HEK293 (cell line): ENCODE measurements at regions not wholly inside any gene's neighbourhood (a gene's known extent, or its start where the extent isn't known, plus 50 kb on each side); places are given as distances from the start of the nearest gene placed in this dataset.

Experiments
- CTCF ChIA-PET: fragments of 350-600 bp; formaldehyde crosslinking; extraction: SDS; loops from one replicate; lab custom pipeline; 2021; ENCODE audit warnings: antibody characterized with exemption; lab: Yijun Ruan, JAX
- POLR2A ChIA-PET: fragments of 300-600 bp; formaldehyde crosslinking; extraction: SDS; loops from one replicate; lab custom pipeline; 2020; ENCODE audit warnings: antibody characterized with exemption, inconsistent platforms; lab: Yijun Ruan, JAX
- H3K27ac ChIP-seq: fragments of 200-500 bp; sonication (Bioruptor generic); 2 replicates; pipeline ENCODE4 v1.5.1; 2014; ENCODE audit warnings: low read depth, low read length, control low read depth, inconsistent platforms; ENCODE audit errors: extremely low read depth
- H3K36me3 ChIP-seq, 2 experiments: fragments of 200-500 bp in 1 of 2; sonication (Bioruptor generic) in 1 of 2; 1 replicate in 1 of 2; 2 replicates in 1 of 2; pipeline ENCODE4 v1.5.1; 2014 to 2017; ENCODE audit warnings: inconsistent platforms in 2 of 2, low read length in 2 of 2; ENCODE audit not compliant: control insufficient read depth in 2 of 2, insufficient read depth in 1 of 2
- H3K4me1 ChIP-seq: fragments of 200-500 bp; sonication (Bioruptor generic); 2 replicates; pipeline ENCODE4 v1.5.1; 2014; ENCODE audit warnings: mild to moderate bottlenecking, low read length, inconsistent platforms; ENCODE audit not compliant: control insufficient read depth, insufficient read depth
- H3K4me3 ChIP-seq: 2 replicates; pipeline ENCODE4 v1.5.1; 2011; ENCODE audit warnings: low read depth, mild to moderate bottlenecking, control low read depth, low read length, moderate library complexity
- H3K9me3 ChIP-seq: fragments of 200-500 bp; sonication (Bioruptor generic); 2 replicates; pipeline ENCODE4 v1.5.1; 2014; ENCODE audit warnings: low read depth, low read length, inconsistent platforms; ENCODE audit not compliant: control insufficient read depth, insufficient read depth
- GLI4 ChIP-seq: fragments of 450-650 bp; formaldehyde crosslinking; IDR thresholded peaks from 2 replicates; pipeline ENCODE4 v1.5.1; 2016; ENCODE audit warnings: missing biosample characterization, missing genetic modification characterization
- HOXD13 ChIP-seq: sonication (generic); formaldehyde crosslinking; IDR thresholded peaks from 2 replicates; pipeline ENCODE4 v1.8.0; 2022; ENCODE audit warnings: missing genetic modification reagents, borderline replicate concordance
- IKZF3 ChIP-seq: fragments of 450-650 bp; IDR thresholded peaks from 2 replicates; pipeline ENCODE4 v1.5.0; 2018; ENCODE audit warnings: missing biosample characterization, mild to moderate bottlenecking, missing genetic modification characterization, moderate library complexity
- KLF10 ChIP-seq: fragments of 450-650 bp; IDR thresholded peaks from 2 replicates; pipeline ENCODE4 v1.5.1; 2018; ENCODE audit warnings: missing biosample characterization, mild to moderate bottlenecking, missing genetic modification characterization
- MEIS1 ChIP-seq: sonication (generic); formaldehyde crosslinking; IDR thresholded peaks from 2 replicates; pipeline ENCODE4 v1.8.1; 2022; ENCODE audit warnings: missing genetic modification reagents, mild to moderate bottlenecking, borderline replicate concordance
- PRDM1 ChIP-seq: fragments of 450-650 bp; formaldehyde crosslinking; IDR thresholded peaks from 2 replicates; pipeline ENCODE4; 2016; ENCODE audit warnings: missing biosample characterization, missing genetic modification characterization
- SCRT1 ChIP-seq: fragments of 450-650 bp; formaldehyde crosslinking; IDR thresholded peaks from 2 replicates; pipeline ENCODE4 v1.5.1; 2016; ENCODE audit warnings: missing biosample characterization, missing genetic modification characterization, borderline replicate concordance
- SP2 ChIP-seq: fragments of 450-650 bp; formaldehyde crosslinking; IDR thresholded peaks from 2 replicates; pipeline ENCODE4 v1.5.1; 2016; ENCODE audit warnings: missing biosample characterization, missing genetic modification characterization
- TRIM28 ChIP-seq: IDR thresholded peaks from 2 replicates; pipeline ENCODE4 v1.6.1; 2011; ENCODE audit warnings: low read length, control low read depth, borderline replicate concordance
- ZBTB8A ChIP-seq: fragments of 450-650 bp; formaldehyde crosslinking; IDR thresholded peaks from 2 replicates; pipeline ENCODE4 v1.5.1; 2016; ENCODE audit warnings: missing biosample characterization, missing genetic modification characterization
- ZFHX2 ChIP-seq: fragments of 450-650 bp; formaldehyde crosslinking; conservative IDR thresholded peaks from 2 replicates; pipeline ENCODE4 v1.5.1; 2016; ENCODE audit warnings: missing biosample characterization, missing genetic modification characterization
- ZFP41 ChIP-seq: fragments of 450-650 bp; formaldehyde crosslinking; IDR thresholded peaks from 2 replicates; pipeline ENCODE4 v1.5.1; 2016; ENCODE audit warnings: missing biosample characterization, missing genetic modification characterization, borderline replicate concordance
- ZNF23 ChIP-seq: fragments of 450-650 bp; formaldehyde crosslinking; IDR thresholded peaks from 2 replicates; pipeline ENCODE4 v1.5.1; 2016; ENCODE audit warnings: missing biosample characterization, missing genetic modification characterization, borderline replicate concordance
- ZNF416 ChIP-seq: fragments of 450-650 bp; formaldehyde crosslinking; IDR thresholded peaks from 2 replicates; pipeline ENCODE4 v1.5.1; 2016; ENCODE audit warnings: missing biosample characterization, missing genetic modification characterization
- ZNF560 ChIP-seq: fragments of 450-650 bp; formaldehyde crosslinking; IDR thresholded peaks from 2 replicates; pipeline ENCODE4 v1.5.1; 2017; ENCODE audit warnings: missing biosample characterization, missing genetic modification characterization, borderline replicate concordance
- ZNF654 ChIP-seq: fragments of 450-650 bp; formaldehyde crosslinking; IDR thresholded peaks from 2 replicates; pipeline ENCODE4 v1.5.1; 2016; ENCODE audit warnings: low read depth, missing biosample characterization, missing genetic modification characterization
- ZNF660 ChIP-seq: fragments of 450-650 bp; IDR thresholded peaks from 2 replicates; pipeline ENCODE4 v1.5.1; 2018; ENCODE audit warnings: missing biosample characterization, mild to moderate bottlenecking, missing genetic modification characterization
- ZNF677 ChIP-seq: fragments of 450-650 bp; IDR thresholded peaks from 2 replicates; pipeline ENCODE4 v1.5.0; 2018; ENCODE audit warnings: missing biosample characterization, mild to moderate bottlenecking, missing genetic modification characterization, moderate library complexity
- ZNF768 ChIP-seq: fragments of 450-650 bp; formaldehyde crosslinking; IDR thresholded peaks from 2 replicates; pipeline ENCODE4 v1.5.1; 2018; ENCODE audit warnings: missing biosample characterization, mild to moderate bottlenecking, missing genetic modification characterization
- ZNF837 ChIP-seq: fragments of 450-650 bp; formaldehyde crosslinking; IDR thresholded peaks from 2 replicates; pipeline ENCODE4 v1.5.1; 2016; ENCODE audit warnings: missing biosample characterization, missing genetic modification characterization
- ZXDB ChIP-seq: fragments of 450-650 bp; formaldehyde crosslinking; IDR thresholded peaks from 2 replicates; pipeline ENCODE4 v1.5.1; 2016; ENCODE audit warnings: missing biosample characterization, missing genetic modification characterization
- TF ChIP-seq, protein P1 (sequence below): fragments of 450-650 bp; formaldehyde crosslinking; IDR thresholded peaks from 2 replicates; pipeline ENCODE4 v1.5.1; 2016; ENCODE audit warnings: missing biosample characterization, missing genetic modification characterization
- TF ChIP-seq, protein P2 (sequence below): fragments of 450-650 bp; formaldehyde crosslinking; IDR thresholded peaks from 2 replicates; pipeline ENCODE4 v1.5.1; 2017; ENCODE audit warnings: missing biosample characterization, missing genetic modification characterization
- TF ChIP-seq, protein P3 (sequence below): fragments of 450-650 bp; formaldehyde crosslinking; IDR thresholded peaks from 2 replicates; pipeline ENCODE4 v1.5.1; 2016; ENCODE audit warnings: missing biosample characterization, missing genetic modification characterization
- TF ChIP-seq, protein P4 (sequence below): sonication (generic); formaldehyde crosslinking; IDR thresholded peaks from 2 replicates; pipeline ENCODE4 v1.8.1; 2022; ENCODE audit warnings: mild to moderate bottlenecking, moderate library complexity, missing genetic modification reagents
- TF ChIP-seq, protein P5 (sequence below): fragments of 450-650 bp; formaldehyde crosslinking; IDR thresholded peaks from 2 replicates; pipeline ENCODE4 v1.5.1; 2017; ENCODE audit warnings: missing biosample characterization, missing genetic modification characterization

DNA sequence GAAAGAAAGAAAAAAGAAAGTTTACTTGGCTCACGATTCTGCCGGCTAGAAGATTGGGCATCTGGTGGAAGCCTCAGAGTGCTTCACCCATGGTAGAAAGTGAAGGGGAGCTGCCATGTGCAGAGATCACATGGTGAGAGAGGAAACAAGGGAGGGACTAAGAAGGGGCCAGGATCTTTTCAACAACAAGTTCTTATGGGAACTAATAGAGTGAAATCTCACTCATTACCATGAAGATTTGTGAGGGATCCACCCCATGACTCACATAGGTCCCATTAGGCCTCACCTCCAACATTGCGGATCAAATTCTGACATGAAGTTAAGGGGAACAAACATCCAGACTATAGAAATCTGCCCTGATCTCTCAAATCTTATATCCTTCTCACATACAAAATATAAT is 61.3 kb upstream of the UGT8 start (continued):
- TF ChIP-seq IKZF3 (tag by site-specific recombination) (no peak), SP2 (tag by site-specific recombination) (no peak), ZBTB8A (tag by site-specific recombination) (no peak), SCRT1 (tag by site-specific recombination) (no peak), GLI4 (no peak), HOXD13 (CRISPR knock-in tag) (no peak), PRDM1 (tag by site-specific recombination) (no peak), ZNF660 (no peak)
- TF ChIP-seq, protein P1, sequence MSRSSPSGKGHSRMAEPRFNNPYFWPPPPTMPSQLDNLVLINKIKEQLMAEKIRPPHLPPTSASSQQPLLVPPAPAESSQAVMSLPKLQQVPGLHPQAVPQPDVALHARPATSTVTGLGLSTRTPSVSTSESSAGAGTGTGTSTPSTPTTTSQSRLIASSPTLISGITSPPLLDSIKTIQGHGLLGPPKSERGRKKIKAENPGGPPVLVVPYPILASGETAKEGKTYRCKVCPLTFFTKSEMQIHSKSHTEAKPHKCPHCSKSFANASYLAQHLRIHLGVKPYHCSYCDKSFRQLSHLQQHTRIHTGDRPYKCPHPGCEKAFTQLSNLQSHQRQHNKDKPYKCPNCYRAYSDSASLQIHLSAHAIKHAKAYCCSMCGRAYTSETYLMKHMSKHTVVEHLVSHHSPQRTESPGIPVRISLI (tag by site-specific recombination) = no peak
- TF ChIP-seq, protein P2, sequence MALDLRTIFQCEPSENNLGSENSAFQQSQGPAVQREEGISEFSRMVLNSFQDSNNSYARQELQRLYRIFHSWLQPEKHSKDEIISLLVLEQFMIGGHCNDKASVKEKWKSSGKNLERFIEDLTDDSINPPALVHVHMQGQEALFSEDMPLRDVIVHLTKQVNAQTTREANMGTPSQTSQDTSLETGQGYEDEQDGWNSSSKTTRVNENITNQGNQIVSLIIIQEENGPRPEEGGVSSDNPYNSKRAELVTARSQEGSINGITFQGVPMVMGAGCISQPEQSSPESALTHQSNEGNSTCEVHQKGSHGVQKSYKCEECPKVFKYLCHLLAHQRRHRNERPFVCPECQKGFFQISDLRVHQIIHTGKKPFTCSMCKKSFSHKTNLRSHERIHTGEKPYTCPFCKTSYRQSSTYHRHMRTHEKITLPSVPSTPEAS (tag by site-specific recombination) = no peak
- TF ChIP-seq, protein P3, sequence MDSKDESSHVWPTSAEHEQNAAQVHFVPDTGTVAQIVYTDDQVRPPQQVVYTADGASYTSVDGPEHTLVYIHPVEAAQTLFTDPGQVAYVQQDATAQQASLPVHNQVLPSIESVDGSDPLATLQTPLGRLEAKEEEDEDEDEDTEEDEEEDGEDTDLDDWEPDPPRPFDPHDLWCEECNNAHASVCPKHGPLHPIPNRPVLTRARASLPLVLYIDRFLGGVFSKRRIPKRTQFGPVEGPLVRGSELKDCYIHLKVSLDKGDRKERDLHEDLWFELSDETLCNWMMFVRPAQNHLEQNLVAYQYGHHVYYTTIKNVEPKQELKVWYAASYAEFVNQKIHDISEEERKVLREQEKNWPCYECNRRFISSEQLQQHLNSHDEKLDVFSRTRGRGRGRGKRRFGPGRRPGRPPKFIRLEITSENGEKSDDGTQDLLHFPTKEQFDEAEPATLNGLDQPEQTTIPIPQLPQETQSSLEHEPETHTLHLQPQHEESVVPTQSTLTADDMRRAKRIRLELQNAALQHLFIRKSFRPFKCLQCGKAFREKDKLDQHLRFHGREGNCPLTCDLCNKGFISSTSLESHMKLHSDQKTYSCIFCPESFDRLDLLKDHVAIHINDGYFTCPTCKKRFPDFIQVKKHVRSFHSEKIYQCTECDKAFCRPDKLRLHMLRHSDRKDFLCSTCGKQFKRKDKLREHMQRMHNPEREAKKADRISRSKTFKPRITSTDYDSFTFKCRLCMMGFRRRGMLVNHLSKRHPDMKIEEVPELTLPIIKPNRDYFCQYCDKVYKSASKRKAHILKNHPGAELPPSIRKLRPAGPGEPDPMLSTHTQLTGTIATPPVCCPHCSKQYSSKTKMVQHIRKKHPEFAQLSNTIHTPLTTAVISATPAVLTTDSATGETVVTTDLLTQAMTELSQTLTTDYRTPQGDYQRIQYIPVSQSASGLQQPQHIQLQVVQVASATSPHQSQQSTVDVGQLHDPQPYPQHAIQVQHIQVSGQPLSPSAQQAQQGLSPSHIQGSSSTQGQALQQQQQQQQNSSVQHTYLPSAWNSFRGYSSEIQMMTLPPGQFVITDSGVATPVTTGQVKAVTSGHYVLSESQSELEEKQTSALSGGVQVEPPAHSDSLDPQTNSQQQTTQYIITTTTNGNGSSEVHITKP (tag by site-specific recombination) = no peak

DNA sequence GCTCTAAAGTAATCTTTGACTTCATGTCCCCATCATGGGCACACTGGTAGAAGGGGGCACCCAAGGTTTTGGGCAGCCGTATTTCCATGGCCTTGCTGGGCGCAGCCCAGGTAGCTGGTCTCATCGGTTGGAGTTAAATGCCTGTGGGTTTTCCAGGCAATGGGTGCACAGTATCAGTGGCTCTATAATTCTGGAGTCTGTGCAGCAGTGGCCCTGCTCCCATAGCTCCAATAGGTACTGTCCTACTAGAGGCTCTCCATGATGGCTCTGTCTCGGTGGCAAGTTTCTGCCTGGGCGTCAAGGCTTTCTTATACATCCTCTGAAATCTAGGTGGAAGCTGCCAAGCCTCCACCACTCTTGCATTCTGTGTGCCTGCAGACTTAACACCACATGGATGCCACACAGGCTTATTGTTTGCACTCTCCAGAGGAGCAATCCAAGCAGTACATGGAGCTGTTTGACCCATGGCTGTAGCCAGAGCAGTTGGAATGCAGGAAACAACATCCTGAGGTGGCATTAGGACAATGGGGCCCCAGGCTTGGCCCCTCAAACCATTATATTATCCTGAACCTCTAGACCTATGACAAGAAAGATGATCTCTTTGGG is 60.5 kb upstream of the UGT8 start:
- no peak overlapping the region for H3K27ac ChIP-seq
- no peak for TF ChIP-seq ZNF677 (tag by site-specific recombination)
- no peak for TF ChIP-seq ZNF768 (tag by site-specific recombination)
- H3K4me3 ChIP-seq = no peak overlapping the region
- ChIA-PET CTCF (no interaction called here), POLR2A (no interaction called here)
- no peaks in the 10 kb centered on the region for H3K9me3 ChIP-seq
- H3K4me1 ChIP-seq = no peaks in the 10 kb centered on the region
- H3K36me3 ChIP-seq = no peaks in the 10 kb centered on the region

DNA sequence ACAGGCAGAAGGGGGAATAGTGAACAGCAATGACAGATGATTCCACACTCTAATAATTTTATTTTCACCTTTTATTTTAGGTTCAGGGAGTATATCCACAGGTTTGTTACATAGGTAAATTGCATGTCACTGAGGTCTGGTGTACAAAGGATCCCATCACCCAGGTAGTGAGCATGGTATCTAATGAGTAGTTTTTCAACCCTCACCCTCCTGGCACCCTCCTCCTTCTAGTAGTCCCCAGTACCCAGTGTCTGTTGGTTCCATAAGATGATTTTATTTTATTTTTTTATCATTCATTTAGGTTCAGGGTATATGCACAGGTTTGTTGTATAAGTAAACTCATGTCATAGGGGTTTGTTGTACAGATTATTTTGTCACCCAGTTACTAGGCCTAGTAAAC is 58.6 kb upstream of the UGT8 start:
- H3K4me1 ChIP-seq = no peaks in the 10 kb centered on the region
- ChIA-PET POLR2A (no interaction called here), CTCF (no interaction called here)
- H3K9me3 ChIP-seq = no peaks in the 10 kb centered on the region
- H3K27ac ChIP-seq = no peak overlapping the region
- no peak overlapping the region for H3K4me3 ChIP-seq
- H3K36me3 ChIP-seq = no peaks in the 10 kb centered on the region
- TF ChIP-seq, protein P4, sequence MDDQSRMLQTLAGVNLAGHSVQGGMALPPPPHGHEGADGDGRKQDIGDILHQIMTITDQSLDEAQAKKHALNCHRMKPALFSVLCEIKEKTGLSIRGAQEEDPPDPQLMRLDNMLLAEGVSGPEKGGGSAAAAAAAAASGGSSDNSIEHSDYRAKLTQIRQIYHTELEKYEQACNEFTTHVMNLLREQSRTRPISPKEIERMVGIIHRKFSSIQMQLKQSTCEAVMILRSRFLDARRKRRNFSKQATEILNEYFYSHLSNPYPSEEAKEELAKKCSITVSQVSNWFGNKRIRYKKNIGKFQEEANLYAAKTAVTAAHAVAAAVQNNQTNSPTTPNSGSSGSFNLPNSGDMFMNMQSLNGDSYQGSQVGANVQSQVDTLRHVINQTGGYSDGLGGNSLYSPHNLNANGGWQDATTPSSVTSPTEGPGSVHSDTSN = no peak
- TF ChIP-seq ZFP41 (no peak), ZFHX2 (tag by site-specific recombination) (no peak), ZNF560 (no peak), ZNF837 (tag by site-specific recombination) (no peak), ZNF416 (tag by site-specific recombination) (no peak), ZXDB (no peak), ZNF23 (tag by site-specific recombination) (no peak), ZNF654 (tag by site-specific recombination) (no peak), KLF10 (no peak), MEIS1 (no peak), ZBTB8A (tag by site-specific recombination) (no peak), TRIM28 (no peak)
- TF ChIP-seq, protein P5, sequence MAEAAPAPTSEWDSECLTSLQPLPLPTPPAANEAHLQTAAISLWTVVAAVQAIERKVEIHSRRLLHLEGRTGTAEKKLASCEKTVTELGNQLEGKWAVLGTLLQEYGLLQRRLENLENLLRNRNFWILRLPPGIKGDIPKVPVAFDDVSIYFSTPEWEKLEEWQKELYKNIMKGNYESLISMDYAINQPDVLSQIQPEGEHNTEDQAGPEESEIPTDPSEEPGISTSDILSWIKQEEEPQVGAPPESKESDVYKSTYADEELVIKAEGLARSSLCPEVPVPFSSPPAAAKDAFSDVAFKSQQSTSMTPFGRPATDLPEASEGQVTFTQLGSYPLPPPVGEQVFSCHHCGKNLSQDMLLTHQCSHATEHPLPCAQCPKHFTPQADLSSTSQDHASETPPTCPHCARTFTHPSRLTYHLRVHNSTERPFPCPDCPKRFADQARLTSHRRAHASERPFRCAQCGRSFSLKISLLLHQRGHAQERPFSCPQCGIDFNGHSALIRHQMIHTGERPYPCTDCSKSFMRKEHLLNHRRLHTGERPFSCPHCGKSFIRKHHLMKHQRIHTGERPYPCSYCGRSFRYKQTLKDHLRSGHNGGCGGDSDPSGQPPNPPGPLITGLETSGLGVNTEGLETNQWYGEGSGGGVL = no peak
